Right cardiac atrium (tissue), 5 donors: ENCODE measurements at regions not wholly inside any gene's neighbourhood (a gene's known extent, or its start where the extent isn't known, plus 50 kb on each side); places are given as distances from the start of the nearest gene placed in this dataset.

Experiments used
- ATAC-seq, 2 donors: fragments of 200-7000 bp; cut with Tn5 transposase; one replicate each; pipeline versions ENCODE4 v1.8.0 to v1.9.1; 2020; ENCODE audit warnings: moderate library complexity in 2 of 2, mild to moderate bottlenecking in 1 of 2
- DNase-seq, 3 donors: peaks; one replicate each; pipeline ENCODE4 v3.0.0-alpha.2; 2020
- H3K27ac ChIP-seq: one replicate; pipeline ENCODE4 v1.5.1; 2013; ENCODE audit warnings: mild to moderate bottlenecking, low read length, control low read depth, moderate library complexity
- H3K27me3 ChIP-seq: one replicate; pipeline ENCODE4 v1.6.1; 2013; ENCODE audit not compliant: control insufficient read depth, insufficient read depth
- H3K4me1 ChIP-seq: one replicate; pipeline ENCODE4 v1.6.1; 2013; ENCODE audit warnings: low read length; ENCODE audit not compliant: control insufficient read depth, insufficient read depth
- H3K4me3 ChIP-seq: one replicate; pipeline ENCODE4 v1.5.1; 2013; ENCODE audit warnings: low read length, control low read depth
- H3K9me3 ChIP-seq: one replicate; pipeline ENCODE4 v1.6.1; 2013; ENCODE audit warnings: low read length; ENCODE audit not compliant: control insufficient read depth
- WGBS: extraction: QIAGEN DNeasy Blood & Tissue Kit; methylation state at CpG from one replicate; pipeline ENCODE4 v1.1.7; 2013; 5-methylcytosine and 5-hydroxymethylcytosine counted together
- intact Hi-C, 4 donors: fragments of 100-400 bp; cut with DNase I; formaldehyde crosslinking; loops; one replicate each; pipeline versions ENCODE4 v1.11.0 to v1.14.0; 2022 to 2023
- donor health status: healthy with polysubstance abuse.
- donor health status: DM: no; HTN: yes; CAD: no.
- donor health status: DM: no; HTN: no; CAD: no.
- donor health status: DM: no; HTN: yes; CAD: no; lungs with severe emphysema.
- donor health status: DM: yes; HTN: yes; CAD: no.

DNA sequence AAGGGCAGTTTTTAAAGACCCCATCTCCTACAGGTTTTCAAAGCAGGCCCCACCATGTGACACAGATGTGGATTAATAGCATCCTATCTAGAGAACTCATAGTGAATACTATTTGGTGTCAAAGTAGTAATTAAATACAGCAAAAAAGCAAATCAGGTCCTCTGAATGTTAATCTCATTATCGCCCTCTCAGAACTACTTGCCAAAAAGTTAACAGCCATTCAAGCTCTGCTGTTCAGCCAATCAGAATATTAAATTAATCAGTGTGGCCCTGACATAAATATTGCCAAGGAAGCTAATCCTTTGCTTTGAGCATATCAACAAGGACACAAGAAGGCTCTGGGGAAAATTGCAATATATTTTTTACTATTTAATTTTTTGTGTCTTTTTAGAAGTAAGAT is 428.9 kb upstream of the SOX11 start:
- Histone ChIP-seq H3K9me3 (no peaks in the 10 kb centered on the region), H3K27me3 (no peaks in the 10 kb centered on the region), H3K27ac (no peak overlapping the region), H3K4me1 (no peaks in the 10 kb centered on the region), H3K4me3 (no peak overlapping the region)
- ATAC-seq (no peak), DNase-seq (no peak)
- WGBS, result 93% methylated on average over 1 of the region's 1 CpG
- intact Hi-C loops, result no loop called here

DNA sequence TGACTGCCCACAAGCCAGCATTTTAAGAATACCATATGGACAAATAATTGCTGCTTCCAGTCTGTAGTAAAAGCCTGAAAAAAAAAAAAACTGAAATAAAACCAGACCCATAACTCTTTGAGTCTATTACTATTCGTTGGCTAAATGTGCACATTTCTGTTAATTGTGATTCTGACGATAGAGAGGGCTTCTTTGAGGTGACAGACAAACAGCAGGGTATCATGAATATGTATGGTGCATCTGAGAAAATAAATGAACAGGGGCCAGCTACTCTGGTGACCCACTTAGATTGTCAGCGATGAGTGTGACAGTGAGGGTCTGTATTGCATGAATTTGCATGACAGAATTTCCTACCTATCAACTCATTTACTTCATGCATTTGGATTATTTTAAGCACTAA is 427.8 kb upstream of the SOX11 start:
- Histone ChIP-seq H3K9me3 (no peaks in the 10 kb centered on the region), H3K27ac (no peak overlapping the region), H3K27me3 (no peaks in the 10 kb centered on the region), H3K4me1 (no peaks in the 10 kb centered on the region), H3K4me3 (no peak overlapping the region)
- WGBS, result 52% methylated on average over 3 of the region's 3 CpGs
- ATAC-seq, result no peak
- intact Hi-C loops, result no loop called here
- no peak for DNase-seq

DNA sequence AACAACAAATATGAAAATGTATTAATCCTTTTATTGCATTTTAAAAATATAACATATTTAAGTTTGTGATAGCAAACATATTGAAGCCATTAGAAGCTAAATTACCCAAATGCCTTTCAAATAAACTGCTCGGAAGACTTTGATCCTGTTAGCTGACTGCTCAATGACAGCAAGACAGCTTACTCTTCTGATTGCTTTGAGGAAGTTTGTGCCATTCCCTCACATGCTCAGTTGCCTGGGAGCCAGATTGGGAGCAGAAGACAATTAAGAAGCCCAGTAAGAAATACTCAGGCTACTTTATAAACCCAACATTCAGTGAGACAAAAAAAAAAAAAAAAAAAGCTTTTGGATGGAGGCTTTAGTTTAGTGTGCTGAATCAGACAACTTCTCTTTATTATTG is 407.1 kb upstream of the SOX11 start:
- Histone ChIP-seq H3K27ac (no peak overlapping the region), H3K4me1 (no peaks in the 10 kb centered on the region)
- WGBS, result 75% methylated on average over 1 of the region's 1 CpG

DNA sequence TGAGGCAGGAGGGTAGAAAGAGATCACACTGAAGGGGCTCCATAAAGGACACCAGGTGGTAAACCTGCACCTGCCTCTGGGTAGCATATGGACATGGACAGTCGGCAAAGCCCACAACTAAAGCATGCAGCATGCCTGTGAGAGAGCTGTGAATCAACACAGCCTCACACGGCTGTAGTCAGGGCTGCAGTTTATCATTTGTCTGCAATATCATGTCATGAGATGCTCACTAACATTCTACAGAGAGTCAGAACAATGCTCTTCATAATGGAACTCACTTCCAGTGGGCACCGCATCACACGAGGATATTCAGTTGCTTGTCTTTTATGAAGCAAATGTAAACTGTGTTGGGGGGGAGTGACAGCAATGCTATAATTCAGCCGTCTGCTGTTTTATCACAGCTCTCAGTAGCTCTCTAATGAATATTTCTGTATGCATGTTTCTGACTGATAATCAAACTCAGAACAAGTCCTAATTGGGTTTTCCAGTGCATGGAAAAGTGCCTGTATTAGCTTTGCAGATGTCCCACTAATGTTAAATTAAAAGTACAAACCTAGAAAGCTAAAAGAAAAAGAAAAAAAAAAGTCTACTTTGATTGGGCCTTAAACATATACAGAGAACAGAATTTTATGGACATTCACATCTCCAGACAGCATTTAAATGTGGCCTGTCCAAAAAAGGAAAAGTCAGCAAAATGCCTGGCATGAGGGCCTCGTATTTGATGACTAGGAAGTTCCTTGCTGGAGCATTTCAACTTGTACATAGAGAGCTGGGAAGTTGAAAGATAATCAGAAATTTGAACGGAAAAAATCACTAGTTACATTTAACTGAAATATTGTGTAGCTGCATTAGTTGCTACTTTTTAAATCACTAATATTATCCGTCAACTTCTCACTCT is 406.1 kb upstream of the SOX11 start:
- intact Hi-C loops, result no loop called here
- Histone ChIP-seq H3K27ac (no peak overlapping the region), H3K27me3 (no peaks in the 10 kb centered on the region), H3K9me3 (no peaks in the 10 kb centered on the region), H3K4me1 (no peaks in the 10 kb centered on the region), H3K4me3 (no peak overlapping the region)
- ATAC-seq (no peak), DNase-seq (no peak)
- 61% methylated on average over 8 of the region's 8 CpGs for WGBS

More for the DNA sequence above, 407.1 kb upstream of the SOX11 start:
- DNase-seq, result no peak
- Histone ChIP-seq H3K4me3 (no peak overlapping the region), H3K9me3 (no peaks in the 10 kb centered on the region), H3K27me3 (no peaks in the 10 kb centered on the region)
- intact Hi-C loops, result no loop called here
- ATAC-seq, result no peak

DNA sequence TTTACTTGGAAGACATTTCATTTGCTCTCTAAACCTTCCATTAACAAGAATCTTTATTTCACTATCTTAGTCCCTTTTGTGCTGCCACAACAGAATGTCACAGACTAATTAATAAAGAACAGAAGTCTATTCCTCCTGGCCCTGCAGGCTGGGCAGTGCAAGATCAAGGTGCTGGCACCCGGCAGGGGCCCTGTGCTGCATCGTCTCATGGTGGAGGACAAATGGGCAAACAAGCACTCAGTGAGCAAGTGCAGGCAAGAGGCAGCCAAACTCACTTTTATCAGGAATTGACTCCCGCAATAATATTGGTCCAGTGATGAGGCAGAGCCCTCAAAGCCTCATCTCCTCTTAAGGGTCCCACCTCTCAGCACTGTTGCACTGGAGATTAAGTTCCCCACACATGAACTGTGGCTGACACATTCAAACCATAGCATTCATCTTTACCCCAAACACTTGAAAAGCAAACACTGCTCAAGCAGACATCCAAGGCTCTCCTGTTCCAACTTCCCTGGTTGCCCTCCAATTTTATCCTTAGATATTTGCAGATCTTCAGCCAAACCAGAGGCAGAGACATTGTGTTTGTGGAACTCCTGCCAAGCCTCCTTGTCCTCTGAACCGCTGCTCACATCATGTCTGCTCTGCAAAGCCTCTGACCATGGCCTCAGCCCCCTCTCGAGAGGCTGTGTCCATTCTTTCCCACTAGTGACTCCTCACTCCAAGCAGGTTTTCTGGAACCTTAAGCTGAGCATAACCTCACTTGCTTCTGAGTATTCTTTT is 404.4 kb upstream of the SOX11 start:
- DNase-seq, result no peak
- H3K27ac ChIP-seq, result no peak overlapping the region
- ATAC-seq, result no peak
- no peaks in the 10 kb centered on the region for H3K4me1 ChIP-seq
- no peaks in the 10 kb centered on the region for H3K27me3 ChIP-seq
- no peak overlapping the region for H3K4me3 ChIP-seq
- 69% methylated on average over 5 of the region's 5 CpGs for WGBS
- no peaks in the 10 kb centered on the region for H3K9me3 ChIP-seq
- intact Hi-C loops, result no loop called here

DNA sequence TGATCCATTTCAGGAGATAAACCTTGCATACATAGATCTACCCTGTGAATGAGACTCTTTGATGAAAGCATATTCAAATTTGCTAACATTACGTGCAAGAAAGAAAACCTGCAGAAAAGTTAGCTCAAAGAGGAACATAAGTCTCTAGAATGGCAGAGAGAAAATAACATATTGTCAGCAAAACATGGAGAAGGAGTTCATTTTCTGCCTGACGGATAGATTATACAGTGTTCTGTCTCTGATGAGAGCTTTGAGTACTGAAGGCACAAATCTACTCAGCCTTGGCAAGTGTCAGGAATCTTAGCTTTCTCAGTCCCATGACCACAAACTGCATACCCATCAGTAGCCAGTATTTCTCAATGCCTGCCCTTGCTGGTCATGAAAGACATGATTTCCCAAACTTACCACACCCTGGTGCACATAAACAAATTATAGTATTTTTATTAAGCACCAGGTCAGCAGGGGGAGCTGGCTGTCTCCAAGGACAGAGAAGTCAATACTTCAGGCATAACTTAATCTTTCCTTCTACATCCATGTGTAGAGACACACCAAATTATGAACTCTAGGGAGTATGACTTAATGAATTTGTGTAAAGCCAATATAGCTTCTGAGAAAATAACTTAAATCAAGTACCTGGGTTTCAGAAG is 401.2 kb upstream of the SOX11 start:
- intact Hi-C loops, result no loop called here
- Histone ChIP-seq H3K27ac (no peak overlapping the region), H3K27me3 (peaks cover 3% of the 10 kb centered on the region), H3K9me3 (no peaks in the 10 kb centered on the region), H3K4me3 (no peak overlapping the region), H3K4me1 (no peaks in the 10 kb centered on the region)
- DNase-seq, result no peak
- ATAC-seq, result no peak
- WGBS, result 41% methylated on average over 2 of the region's 2 CpGs

DNA sequence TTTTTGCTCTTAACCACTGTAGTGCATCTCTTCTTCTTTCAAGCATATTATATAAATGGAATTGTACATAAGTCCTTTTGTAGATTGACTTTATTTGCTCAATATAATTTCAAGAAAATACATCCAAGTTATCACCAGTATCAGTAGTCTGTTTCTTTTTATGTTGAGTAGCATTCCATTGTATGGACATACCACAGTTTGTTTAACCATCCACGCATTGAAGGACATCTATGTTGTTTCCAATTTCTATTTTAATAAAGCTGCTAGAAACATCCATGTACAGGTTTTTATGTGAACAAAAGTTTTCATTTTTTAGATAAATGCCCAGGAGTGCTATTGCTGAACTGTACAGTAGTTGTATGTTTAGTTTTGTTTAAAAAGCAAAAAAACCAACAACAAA is 387.5 kb upstream of the SOX11 start:
- DNase-seq, result no peak
- no peaks in the 10 kb centered on the region for H3K9me3 ChIP-seq
- H3K27me3 ChIP-seq, result no peaks in the 10 kb centered on the region
- no peak for ATAC-seq
- H3K4me1 ChIP-seq, result no peaks in the 10 kb centered on the region
- WGBS, result 96% methylated on average over 1 of the region's 1 CpG
- no peak overlapping the region for H3K27ac ChIP-seq
- intact Hi-C loops, result no loop called here
- H3K4me3 ChIP-seq, result no peak overlapping the region

DNA sequence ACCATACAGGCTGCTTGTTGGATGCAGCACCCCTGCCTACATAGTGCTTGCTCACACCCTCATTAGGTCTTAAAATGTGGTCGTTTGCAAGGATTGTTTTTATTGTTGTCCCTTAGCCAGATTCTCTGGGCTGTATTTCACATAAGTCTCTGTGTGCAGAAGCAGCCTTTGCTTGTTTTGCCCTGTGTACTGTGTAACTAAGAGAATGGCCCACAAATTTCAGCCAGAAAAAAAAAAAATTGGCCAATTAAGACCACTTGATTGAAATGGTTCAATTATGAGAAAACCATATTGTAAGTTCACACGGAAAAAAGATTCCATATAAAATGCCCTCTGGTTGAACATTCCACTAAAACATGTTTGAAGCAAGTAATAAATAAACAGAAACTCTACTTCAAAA is 377.1 kb upstream of the SOX11 start:
- DNase-seq (no peak), ATAC-seq (no peak)
- intact Hi-C loops, result no loop called here
- WGBS, result 19% methylated on average over 2 of the region's 2 CpGs
- Histone ChIP-seq H3K9me3 (peaks cover 2% of the 10 kb centered on the region), H3K27ac (no peak overlapping the region), H3K4me1 (no peaks in the 10 kb centered on the region), H3K27me3 (no peaks in the 10 kb centered on the region), H3K4me3 (no peak overlapping the region)

DNA sequence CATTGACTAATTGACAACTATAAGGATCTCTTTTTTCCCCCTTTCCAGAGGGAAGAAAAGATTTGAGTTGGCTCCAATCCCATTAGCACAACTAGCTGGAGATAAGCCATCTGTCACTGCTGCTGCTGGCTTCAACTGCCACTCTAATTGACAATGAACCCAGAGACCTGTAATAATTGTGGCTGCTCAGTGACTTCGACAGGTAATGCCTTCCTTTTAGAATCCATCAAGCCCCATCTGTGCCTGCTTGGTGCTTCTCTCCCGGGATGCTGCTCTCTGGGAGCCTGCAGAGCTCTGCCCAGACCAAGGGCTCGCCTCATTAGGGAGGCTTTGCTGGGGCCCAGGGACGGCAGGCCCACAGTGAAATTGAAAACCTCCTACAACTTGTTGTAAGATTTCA is 376.7 kb upstream of the SOX11 start:
- no peaks in the 10 kb centered on the region for H3K4me1 ChIP-seq
- intact Hi-C loops, result no loop called here
- no peak overlapping the region for H3K27ac ChIP-seq
- no peaks in the 10 kb centered on the region for H3K9me3 ChIP-seq
- ATAC-seq (no peak), DNase-seq (no peak)
- H3K4me3 ChIP-seq, result no peak overlapping the region
- no peaks in the 10 kb centered on the region for H3K27me3 ChIP-seq
- 64% methylated on average over 4 of the region's 4 CpGs for WGBS

DNA sequence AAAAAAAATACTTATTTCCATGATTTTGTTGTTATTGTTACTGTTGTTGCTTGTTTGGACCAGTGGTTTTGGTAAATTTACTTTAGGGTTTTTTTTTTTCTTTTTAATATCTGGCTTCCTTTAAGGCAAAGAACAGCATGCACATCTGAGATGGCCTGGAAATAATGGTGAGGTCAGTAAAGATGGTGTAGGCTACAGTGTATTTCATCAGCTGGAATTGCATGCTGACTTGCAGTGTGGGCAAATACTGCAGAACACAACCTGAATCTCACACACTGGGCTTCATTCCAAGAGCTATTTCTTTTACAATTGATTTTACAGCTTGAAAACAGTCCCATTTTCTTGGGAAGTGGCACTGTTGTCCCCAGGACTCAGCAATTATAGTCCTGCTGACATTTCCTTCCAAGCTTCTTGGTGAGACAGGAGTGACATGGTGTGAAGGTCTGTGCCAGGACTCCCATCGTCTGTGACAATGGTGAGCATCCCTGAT is 376.1 kb upstream of the SOX11 start:
- Histone ChIP-seq H3K27me3 (no peaks in the 10 kb centered on the region), H3K9me3 (no peaks in the 10 kb centered on the region), H3K4me1 (no peaks in the 10 kb centered on the region), H3K27ac (no peak overlapping the region), H3K4me3 (no peak overlapping the region)
- intact Hi-C loops, result no loop called here
- no peak for ATAC-seq
- 63% methylated on average over 1 of the region's 1 CpG for WGBS
- DNase-seq, result no peak

DNA sequence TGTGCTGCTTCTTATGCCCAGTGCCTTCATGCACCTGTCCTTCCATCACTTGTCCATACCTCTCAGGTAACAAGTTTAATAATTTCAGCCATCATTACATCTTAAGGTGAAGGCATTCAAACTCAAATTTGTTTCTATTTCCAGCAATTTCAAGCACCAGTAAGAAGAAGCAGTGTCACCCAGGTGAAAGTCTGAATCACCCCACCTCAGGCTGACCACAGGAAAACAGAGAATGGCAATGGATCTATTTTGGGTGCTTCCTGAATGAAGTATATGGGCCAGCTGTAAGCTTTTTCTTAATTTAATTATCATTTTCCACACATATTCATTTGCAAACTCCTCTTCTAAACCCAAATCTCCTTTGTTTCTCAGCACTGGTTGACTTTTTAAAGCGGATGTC is 372.7 kb upstream of the SOX11 start:
- no peaks in the 10 kb centered on the region for H3K9me3 ChIP-seq
- intact Hi-C loops, result no loop called here
- no peaks in the 10 kb centered on the region for H3K4me1 ChIP-seq
- 95% methylated on average over 1 of the region's 1 CpG for WGBS
- ATAC-seq, result no peak
- no peak overlapping the region for H3K4me3 ChIP-seq
- H3K27me3 ChIP-seq, result no peaks in the 10 kb centered on the region
- DNase-seq, result no peak
- no peak overlapping the region for H3K27ac ChIP-seq
